ENCODE measurements at regions not wholly inside any gene's neighbourhood (a gene's known extent, or its start where the extent isn't known, plus 50 kb on each side); places are given as distances from the start of the nearest gene placed in this dataset.

GRCh38 chr2:176413786-176414185 is 144.5 kb downstream of the MTX2 start:
- H3K36me3 ChIP-seq (ENCODE audit: control insufficient read depth, insufficient read depth, low read length), result no peaks in the 10 kb centered on the region
- no peak overlapping the region for H3K4me3 ChIP-seq (ENCODE audit: low read length)
- peaks cover 13% of the 10 kb centered on the region for H3K27me3 ChIP-seq (ENCODE audit: control insufficient read depth, insufficient read depth, low read length)
- Mint-ChIP-seq H3K9me3 (no peaks in the 10 kb centered on the region), H3K27ac (no peak overlapping the region), H3K4me1 (no peaks in the 10 kb centered on the region), H3K4me3 (no peak overlapping the region), H3K27me3 (ENCODE audit: low read depth in 2 of 2) (peaks cover 33 to 62% of the 10 kb centered on the region in 2 donors), H3K36me3 (no peaks in the 10 kb centered on the region)
- no peak overlapping the region for H3K27ac ChIP-seq (ENCODE audit: low read length)
- intact Hi-C loops (cut with micrococcal nuclease), result no loop called here
- no peaks in the 10 kb centered on the region for H3K4me1 ChIP-seq (ENCODE audit: control insufficient read depth, insufficient read depth, low read length)
- DNase-seq, result no peak
- 91% methylated on average over 2 of the region's 4 CpGs for WGBS (ENCODE audit: insufficient coverage)
- no peak for ATAC-seq
- no peaks in the 10 kb centered on the region for H3K9me3 ChIP-seq (ENCODE audit: control insufficient read depth, insufficient read depth, low read length)
- TF ChIP-seq CTCF (IDR thresholded peaks at IDR 0.05), result no peak

- H3K9me3 Mint-ChIP-seq, result no peaks in the 10 kb centered on the region
- WGBS (ENCODE audit: insufficient coverage), result 79% methylated on average over 3 of the region's 3 CpGs
- TF ChIP-seq CTCF (IDR thresholded peaks at IDR 0.05), result no peak
- no peaks in the 10 kb centered on the region for H3K36me3 ChIP-seq (ENCODE audit: control insufficient read depth, insufficient read depth, low read length)
- no peaks in the 10 kb centered on the region for H3K36me3 Mint-ChIP-seq
- DNase-seq (no peak), ATAC-seq (no peak)
- no peaks in the 10 kb centered on the region for H3K4me1 Mint-ChIP-seq
- H3K27me3 Mint-ChIP-seq (ENCODE audit: low read depth in 2 of 2), result peaks cover 33 to 62% of the 10 kb centered on the region in 2 donors
- H3K4me1 ChIP-seq (ENCODE audit: control insufficient read depth, insufficient read depth, low read length), result no peaks in the 10 kb centered on the region
- intact Hi-C loops (cut with micrococcal nuclease), result no loop called here
- H3K4me3 ChIP-seq (ENCODE audit: low read length), result no peak overlapping the region
- no peak overlapping the region for H3K27ac Mint-ChIP-seq
- H3K27ac ChIP-seq (ENCODE audit: low read length), result no peak overlapping the region
- no peak overlapping the region for H3K4me3 Mint-ChIP-seq
- H3K27me3 ChIP-seq (ENCODE audit: control insufficient read depth, insufficient read depth, low read length), result peaks cover 12% of the 10 kb centered on the region
- H3K9me3 ChIP-seq (ENCODE audit: control insufficient read depth, insufficient read depth, low read length), result no peaks in the 10 kb centered on the region
Measured at GRCh38 chr2:176414641-176415040, 145.4 kb downstream of the MTX2 start.

GRCh38 chr2:176415174-176415895 is 146.1 kb downstream of the MTX2 start:
- no peak overlapping the region for H3K4me3 Mint-ChIP-seq
- ATAC-seq (no peak), DNase-seq (no peak)
- Histone ChIP-seq H3K27ac (ENCODE audit: low read length) (no peak overlapping the region), H3K4me1 (ENCODE audit: control insufficient read depth, insufficient read depth, low read length) (no peaks in the 10 kb centered on the region), H3K4me3 (ENCODE audit: low read length) (no peak overlapping the region), H3K36me3 (ENCODE audit: control insufficient read depth, insufficient read depth, low read length) (no peaks in the 10 kb centered on the region), H3K27me3 (ENCODE audit: control insufficient read depth, insufficient read depth, low read length) (peaks cover 11% of the 10 kb centered on the region), H3K9me3 (ENCODE audit: control insufficient read depth, insufficient read depth, low read length) (no peaks in the 10 kb centered on the region)
- intact Hi-C loops (cut with micrococcal nuclease), result no loop called here
- 78% methylated on average over 7 of the region's 8 CpGs for WGBS (ENCODE audit: insufficient coverage)
- H3K4me1 Mint-ChIP-seq, result no peaks in the 10 kb centered on the region
- no peak overlapping the region for H3K27ac Mint-ChIP-seq
- peaks cover 28 to 62% of the 10 kb centered on the region in 2 donors for H3K27me3 Mint-ChIP-seq (ENCODE audit: low read depth in 2 of 2)
- H3K9me3 Mint-ChIP-seq, result no peaks in the 10 kb centered on the region
- no peaks in the 10 kb centered on the region for H3K36me3 Mint-ChIP-seq
- no peak for TF ChIP-seq CTCF (IDR thresholded peaks at IDR 0.05)

GRCh38 chr2:176415937-176416499 is 146.8 kb downstream of the MTX2 start:
- H3K4me1 Mint-ChIP-seq, result no peaks in the 10 kb centered on the region
- H3K4me1 ChIP-seq (ENCODE audit: control insufficient read depth, insufficient read depth, low read length), result no peaks in the 10 kb centered on the region
- no peak for TF ChIP-seq CTCF (IDR thresholded peaks at IDR 0.05)
- H3K36me3 ChIP-seq (ENCODE audit: control insufficient read depth, insufficient read depth, low read length), result no peaks in the 10 kb centered on the region
- intact Hi-C loops (cut with micrococcal nuclease), result no loop called here
- H3K4me3 ChIP-seq (ENCODE audit: low read length), result no peak overlapping the region
- H3K27me3 Mint-ChIP-seq (ENCODE audit: low read depth in 2 of 2), result peaks cover 25 to 59% of the 10 kb centered on the region in 2 donors
- H3K4me3 Mint-ChIP-seq, result no peak overlapping the region
- DNase-seq (no peak), ATAC-seq (no peak)
- WGBS (ENCODE audit: insufficient coverage), result 77% methylated on average over 3 of the region's 3 CpGs
- no peaks in the 10 kb centered on the region for H3K36me3 Mint-ChIP-seq
- peaks cover 11% of the 10 kb centered on the region for H3K27me3 ChIP-seq (ENCODE audit: control insufficient read depth, insufficient read depth, low read length)
- H3K9me3 ChIP-seq (ENCODE audit: control insufficient read depth, insufficient read depth, low read length), result no peaks in the 10 kb centered on the region
- no peaks in the 10 kb centered on the region for H3K9me3 Mint-ChIP-seq
- no peak overlapping the region for H3K27ac ChIP-seq (ENCODE audit: low read length)
- H3K27ac Mint-ChIP-seq, result no peak overlapping the region

Measured in natural killer cell (primary cell).